ENCODE measurements at regions not wholly inside any gene's neighbourhood (a gene's known extent, or its start where the extent isn't known, plus 50 kb on each side); places are given as distances from the start of the nearest gene placed in this dataset.

DNA sequence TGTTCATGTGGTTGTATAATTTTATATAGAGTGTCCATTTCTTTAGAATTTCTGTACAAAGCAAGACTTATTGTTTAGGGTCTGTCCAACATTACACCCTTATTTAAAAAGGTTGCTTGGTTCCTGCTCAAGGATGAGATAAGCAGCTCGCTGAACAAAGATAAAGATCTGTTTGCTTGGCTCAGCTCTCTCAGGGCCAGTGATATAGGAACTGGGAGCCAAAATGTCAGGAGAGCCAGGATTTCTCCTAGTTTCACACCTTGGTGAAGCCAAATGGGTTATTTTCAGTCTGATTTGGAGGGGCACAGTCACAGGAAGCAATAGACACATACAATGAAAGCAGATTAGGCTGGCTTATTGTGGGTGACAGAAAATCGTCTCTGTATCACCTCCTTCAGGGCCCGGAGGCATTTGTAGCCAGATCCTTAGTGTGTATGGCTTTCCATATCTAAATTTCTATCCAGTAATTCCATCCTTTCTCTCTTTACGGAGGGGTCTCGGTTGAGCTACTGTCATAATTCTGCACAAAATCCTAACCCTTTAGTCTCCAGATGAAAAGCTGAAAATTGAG lies 396.4 kb downstream of the TMEM232 start:
- no peak for DNase-seq

DNA sequence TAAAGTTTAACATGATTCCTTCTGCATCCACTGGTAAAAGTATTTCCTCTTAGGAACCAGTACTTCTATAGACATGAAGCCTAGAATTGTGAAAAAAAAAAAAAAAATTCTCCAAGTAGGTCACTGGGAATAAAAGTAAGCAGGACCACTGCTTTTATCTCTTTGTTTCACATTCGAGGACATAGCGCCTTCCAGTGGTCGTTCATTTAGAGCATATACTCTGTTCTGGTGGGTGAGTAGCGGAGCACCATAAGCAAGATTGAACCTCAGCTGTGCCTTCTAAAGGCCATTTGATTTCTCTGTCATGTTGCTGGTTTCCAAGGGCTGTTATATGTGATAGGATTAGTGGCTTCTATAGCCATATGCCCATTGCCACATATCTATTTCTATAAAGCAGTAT lies 393.1 kb downstream of the TMEM232 start:
- DNase-seq = no peak

DNA sequence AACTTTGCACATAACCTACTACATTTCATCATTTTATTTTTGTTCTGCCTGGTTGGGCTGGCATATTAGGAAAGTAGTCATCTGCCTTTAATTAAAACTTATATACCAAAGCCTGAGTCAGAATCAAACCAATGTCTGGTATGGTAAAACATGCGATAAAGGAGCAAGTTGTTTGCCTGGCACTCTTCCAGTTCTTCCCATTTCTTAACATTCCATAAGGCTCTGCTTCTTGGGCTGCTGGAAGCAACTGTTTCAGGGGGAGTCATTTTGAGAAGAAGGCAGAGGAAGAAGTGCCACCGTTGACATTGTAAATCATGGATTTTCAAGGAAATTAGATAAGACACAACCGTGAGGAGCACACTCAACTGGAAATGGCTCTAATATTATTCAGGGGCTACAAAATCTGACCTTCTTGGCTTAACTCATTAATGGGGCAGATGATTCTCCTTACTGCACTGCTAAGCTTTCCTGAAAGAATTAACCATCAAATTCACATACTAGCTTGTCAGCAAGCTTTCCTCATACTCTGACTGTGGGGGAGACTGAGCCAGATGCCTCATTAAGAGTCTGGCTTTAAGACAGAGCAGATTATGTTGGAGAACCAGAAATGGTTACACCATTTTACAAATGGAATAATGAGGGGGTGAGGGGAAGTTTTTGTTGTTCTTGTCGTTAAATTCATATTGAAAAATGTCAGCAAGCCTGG lies 391.0 kb downstream of the TMEM232 start:
- no peak for DNase-seq

DNA sequence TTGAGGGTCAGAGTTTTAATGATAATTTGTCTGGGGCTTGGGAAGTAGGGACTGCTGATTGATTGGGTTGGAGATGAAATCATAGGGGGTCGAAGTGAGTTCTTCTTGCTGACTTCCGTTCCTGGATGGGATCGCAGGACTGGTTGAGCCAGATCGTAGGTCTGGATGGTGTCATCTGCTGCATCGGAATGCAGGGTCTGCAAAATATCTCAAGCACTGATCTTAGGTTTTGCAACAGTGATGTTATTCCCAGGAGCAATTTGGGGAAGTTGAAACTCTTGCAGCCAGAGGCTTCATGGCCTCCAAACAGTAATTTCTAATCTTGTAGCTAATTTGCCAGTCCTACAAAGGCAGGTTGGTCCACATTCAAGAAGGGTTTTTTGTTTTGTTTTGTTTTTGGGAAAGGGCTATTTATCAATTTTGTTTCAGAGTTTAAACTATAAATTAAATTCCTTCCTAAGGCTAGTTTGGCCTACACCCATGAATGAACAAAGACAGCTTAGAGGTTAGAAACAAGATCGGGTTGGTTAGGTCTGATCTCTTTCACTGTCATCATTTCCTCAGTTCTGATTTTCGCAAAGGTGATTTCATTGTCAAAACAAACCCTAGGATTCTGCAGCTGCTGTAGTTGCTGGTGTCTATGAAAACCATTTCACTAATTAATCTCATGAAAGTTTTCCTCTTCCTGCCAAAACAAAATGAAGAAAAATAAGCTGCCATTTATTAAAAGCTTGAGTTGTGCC lies 388.0 kb downstream of the TMEM232 start:
- peak; percentile 67 for DNase-seq

DNA sequence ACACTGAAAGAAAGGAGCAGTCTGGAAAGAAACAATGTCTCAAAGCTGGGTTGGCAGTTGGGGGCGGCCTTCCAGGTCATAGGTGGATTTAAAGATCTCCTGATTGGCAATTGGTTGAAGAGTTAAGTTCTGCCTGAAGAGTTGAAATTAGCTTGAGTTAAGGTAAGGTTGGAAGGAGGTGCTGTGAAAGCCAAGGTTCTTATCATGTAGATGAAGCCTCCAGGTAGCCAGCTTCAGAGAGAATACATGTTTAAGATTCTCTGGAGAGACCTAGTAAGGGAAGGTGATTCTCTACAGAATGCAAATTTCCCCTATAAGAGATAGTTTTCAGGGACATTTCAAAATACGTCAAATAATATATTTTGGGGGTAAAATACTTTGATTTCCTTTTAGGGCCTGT lies 387.1 kb downstream of the TMEM232 start:
- DNase-seq = no peak

DNA sequence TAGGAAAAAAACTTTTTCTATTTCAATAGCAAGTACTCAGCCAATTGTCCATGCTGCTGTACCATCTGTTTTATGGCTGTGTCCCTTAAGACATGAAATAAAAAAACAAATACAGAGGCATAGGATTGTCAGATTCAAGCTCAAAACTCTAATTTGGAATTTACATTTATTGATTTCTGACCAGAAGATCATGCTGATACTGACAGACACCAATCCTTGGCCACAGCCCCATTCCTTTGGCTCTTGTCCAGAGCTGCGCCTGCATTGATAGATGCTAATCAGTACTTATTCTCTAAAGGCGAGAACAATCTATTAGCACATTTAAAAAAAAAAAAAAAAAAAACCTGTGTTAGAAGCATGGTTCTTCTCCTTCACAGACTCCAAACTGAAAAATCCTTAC lies 384.6 kb downstream of the TMEM232 start:
- DNase-seq = no peak

DNA sequence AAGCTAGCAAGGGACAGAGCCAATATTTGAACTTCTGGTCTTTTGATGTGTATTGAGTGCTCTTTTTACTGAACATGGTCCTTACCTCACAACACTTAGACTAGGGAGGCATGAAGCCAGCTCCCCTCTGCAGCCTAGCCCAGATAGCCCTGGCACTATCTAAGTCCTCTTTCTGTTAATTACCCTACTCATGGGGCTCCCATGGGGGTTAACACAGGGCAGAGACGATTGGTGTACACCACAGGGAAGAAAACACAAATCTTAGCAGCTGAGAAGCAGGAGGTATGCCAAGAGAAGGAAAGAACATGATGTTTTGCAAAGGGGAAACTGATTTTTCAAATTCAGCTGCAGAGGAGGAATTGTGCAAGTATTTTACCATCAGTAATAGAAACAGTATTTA lies 383.8 kb downstream of the TMEM232 start:
- DNase-seq = no peak

DNA sequence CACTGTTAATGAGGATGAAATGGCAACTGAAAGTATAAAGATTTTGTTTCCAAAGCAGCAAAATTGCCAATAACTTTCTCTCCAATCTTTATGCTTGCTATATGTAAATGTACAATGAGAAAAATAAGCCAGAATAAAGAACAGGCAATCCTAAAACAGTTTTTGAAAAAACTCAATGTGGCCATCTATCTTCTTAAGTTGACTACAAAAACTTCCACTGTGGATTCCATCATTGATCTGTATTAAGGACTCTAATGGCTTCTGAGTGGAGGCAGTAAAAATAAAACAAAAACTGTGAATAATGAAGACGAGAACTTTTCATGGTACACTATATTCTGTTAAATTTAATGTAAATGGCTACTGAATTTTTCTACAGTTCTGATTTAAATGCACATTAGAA lies 382.9 kb downstream of the TMEM232 start:
- DNase-seq = no peak

DNA sequence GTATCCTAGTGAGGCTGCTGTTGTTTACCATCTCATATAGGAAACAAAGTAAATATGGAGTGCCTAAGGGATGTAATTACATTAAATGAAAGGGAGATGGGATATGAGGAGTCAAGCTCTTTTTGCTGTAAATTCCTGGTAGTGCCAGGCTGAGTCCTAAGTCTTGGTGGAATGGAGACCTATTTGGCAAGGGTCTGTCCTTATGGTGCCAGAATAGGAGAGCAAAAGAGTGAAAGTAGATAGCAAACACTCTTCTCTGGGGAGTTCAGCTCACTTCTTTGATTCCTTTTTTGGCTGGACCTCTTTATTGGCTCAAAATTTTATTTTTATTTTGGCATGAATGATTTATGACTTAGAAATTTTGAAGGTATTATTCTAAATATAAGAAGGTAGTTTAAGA lies 380.8 kb downstream of the TMEM232 start:
- DNase-seq = no peak

DNA sequence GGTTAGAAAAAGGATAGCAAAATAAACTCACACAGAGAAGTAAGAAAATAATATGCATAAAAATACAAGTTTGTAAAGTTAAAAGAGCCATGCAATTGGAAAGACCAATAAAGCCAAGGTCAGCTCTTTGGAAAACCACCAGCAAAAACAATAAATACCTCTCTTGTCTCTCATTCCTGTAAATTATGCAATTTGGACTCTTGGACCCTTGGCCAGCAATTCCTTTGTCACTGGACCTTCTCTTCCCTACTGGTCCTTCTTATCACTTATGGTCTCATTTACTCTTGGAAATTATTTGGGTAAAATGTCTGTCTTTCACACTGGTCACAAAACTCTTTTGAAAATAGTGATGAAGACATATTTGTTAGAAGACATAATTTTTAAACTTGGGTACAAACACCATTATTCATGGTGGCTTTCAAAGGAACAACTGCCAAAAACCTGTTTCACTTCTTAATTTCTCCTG lies 379.5 kb downstream of the TMEM232 start:
- DNase-seq = peak; percentile 13

DNA sequence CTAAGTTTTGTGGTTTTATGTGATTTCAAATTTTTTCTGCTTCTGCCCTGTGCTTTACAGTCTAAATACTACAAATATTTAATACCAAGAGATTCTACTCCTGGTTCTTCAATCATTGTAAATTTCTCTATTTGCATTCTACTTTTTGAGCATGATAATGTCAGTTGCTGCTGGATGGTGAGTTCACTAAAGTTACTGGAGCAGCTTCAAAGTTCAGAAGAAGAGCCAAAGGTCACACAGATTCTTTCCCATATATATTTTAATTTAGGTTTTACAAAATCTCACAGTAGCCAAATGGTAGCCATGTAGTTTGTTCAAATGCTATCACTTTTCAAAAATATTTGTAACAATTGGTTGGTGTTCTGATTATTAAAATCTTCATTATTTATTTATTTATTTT lies 378.7 kb downstream of the TMEM232 start:
- no peak for DNase-seq

DNA sequence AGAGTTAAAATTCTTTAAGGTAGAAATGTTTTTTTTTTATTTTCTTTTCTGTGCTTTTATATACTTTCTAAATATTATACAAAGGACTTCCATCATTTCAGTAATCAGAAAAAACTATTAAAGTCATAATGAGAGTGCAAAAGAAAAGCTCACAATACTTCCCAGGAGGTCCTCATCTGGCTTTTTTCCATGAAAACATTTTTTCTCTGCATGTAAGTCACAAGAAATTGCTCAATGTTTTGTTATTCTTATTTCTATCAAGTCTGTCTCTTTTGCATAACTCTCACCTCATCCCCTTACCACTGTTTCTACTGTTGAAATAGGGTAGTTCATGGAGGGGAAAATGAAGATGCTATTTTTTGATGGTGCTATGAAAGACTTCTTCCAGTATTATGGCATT lies 375.0 kb downstream of the TMEM232 start:
- no peak for DNase-seq

DNA sequence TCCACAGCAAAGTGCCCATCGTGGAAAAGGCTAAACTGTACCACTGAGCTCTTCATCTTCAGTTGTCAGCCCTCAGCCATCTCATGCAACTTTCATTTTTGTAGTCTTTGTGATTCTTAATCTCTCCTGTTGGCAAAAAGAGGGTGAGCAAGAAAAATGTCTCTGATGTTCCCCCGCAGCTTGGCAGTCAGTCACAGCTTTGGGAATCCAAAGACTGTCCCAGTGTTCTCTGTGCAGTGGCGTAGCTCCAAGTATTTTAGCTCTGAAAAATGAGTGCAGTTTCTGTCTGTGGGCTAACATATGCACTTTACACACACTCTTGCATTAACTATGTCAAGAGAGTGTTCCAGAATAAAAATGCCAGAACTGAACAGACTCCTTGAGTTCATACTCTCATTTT lies 372.2 kb downstream of the TMEM232 start:
- DNase-seq = no peak

DNA sequence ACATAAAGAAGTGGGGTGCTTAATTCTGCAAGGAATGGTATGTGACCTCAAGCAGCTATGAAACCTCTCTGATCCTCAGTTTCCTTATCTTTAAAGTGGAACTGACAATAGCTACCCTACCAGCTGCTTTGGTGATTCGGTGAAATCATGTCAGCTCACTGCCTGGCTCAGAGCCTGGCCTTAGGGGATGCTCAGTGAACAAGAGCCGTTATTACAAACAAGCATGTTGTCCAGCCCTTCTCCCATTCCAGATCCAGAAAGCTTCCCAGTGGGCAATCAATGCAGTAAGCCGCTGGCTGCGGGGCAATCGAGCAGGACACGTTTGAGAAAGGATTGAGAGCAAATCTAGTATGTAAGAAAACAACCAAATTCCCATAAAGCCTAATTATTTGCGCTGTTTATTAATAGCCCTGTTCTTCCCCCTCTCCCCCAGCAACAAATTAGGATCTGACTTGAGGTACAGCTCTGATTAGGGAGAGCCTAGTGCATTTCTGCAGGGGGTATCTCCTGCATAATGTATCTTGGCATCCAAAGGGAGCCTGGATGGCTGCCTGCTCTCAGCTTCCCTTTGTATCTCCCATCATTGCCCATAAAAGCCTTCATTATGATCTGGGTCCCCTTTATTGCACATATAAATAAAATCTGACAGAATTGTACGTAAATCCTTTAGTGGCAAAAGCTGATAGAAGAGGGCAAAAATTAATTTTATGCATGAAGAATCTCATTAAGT lies 371.4 kb downstream of the TMEM232 start:
- no peak for DNase-seq

DNA sequence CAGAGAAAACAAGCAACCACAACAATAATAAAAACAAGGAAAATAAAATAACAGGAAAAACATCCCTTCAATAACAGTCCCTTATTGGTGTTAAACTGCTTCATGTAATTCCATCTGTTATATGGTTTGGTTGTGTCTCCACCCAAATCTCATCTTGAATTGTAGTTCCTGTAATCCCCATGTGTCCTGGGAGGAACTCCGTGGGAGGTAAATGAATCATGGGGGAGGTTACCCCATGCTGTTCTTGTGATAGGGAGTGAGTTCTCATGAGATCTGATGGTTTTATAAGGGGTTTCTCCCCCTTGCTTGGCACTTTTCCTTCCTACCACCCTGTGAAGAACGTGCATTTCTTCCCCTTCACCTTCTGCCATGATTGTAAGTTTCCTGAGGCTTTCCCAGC lies 369.8 kb downstream of the TMEM232 start:
- no peak for DNase-seq

DNA sequence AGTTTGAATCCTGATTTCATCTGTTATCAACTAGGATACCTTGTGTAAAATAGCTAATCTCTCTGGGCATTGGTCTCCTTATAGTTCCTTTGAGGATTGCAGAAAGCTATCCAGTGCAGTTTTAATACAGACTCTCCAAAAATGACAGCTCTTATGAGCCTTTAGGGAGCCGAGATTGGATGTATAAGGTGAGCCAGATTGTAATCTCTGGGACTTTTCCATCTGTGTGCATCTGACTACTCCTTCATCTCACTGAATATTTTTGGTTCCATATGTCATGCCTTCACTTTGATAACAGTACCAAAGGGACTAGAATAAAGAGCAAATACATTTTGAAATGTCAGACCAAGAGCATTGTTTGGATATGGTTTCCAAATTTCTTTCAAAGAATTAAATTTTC lies 367.2 kb downstream of the TMEM232 start:
- DNase-seq = no peak

DNA sequence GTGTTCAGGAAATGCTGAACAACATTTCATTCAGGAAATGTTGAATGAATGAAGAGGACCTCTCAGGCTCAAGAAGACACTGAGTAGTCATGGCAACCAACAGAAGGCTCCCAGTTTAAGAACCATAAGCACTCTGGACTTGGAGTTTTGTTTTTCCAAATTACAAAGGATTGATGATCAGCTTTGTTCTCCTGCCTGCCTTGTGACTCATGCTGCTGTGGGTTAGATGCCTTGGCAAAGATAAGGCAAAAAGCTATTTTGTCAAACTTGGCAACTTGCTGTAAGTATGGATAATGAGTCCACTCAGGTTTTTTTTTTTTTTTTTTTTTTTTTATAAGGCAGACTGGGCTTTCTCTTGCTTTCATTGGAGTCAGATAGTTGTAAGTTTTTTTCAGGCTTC lies 365.0 kb downstream of the TMEM232 start:
- no peak for DNase-seq

DNA sequence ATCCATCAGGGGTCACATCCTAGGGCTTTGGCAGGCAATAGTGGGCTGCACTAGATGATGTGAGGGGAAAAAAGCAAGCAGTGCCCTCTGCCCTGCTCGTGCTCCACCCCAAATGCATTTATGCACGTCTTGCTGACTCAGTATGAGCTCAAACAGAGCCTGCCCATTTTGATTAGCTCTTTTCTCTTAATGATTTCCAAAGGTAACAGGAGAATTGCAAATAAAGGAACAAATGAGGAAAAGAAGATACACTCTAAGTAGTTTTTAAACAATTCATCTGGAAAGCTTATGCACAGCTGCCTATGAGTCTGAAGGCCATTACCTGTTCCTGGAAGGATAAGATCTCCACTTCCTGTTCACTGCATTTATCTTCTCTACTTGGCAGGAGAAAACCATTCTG lies 364.2 kb downstream of the TMEM232 start:
- no peak for DNase-seq

DNA sequence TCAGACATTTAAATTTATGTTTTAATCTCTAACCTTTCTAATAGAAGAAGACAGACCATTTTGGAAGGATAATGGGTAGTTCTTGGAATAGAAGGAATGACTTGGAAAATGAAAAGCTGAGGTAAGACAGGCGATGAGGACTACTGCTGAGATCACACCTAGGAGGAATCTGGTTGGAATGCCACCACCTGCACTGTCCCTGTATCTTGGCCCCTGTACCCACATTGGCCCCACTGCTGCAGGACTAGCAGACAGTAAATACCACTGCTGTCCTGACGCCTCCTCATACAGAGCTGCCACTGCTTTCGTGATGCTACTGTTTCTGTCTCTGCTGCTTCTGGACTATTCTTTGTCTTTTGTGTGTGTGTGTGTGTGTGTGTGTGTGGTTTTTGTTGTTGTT lies 359.8 kb downstream of the TMEM232 start:
- no peak for DNase-seq

Measured in MV-4-11 (cell line).